Prostate gland (tissue), 2 donors: ENCODE measurements at regions not wholly inside any gene's neighbourhood (a gene's known extent, or its start where the extent isn't known, plus 50 kb on each side); places are given as distances from the start of the nearest gene placed in this dataset.

Experiments
- DNase-seq: peaks from one replicate; pipeline ENCODE4 v3.0.0-alpha.2; 2019; ENCODE audit warnings: low spot score
- H3K27ac ChIP-seq, 2 donors: fragments of 200-600 bp; sonication (generic); 2 replicates each; pipeline ENCODE4 v1.5.1; 2017 to 2019
- H3K27me3 ChIP-seq: fragments of 200-600 bp; sonication (generic); replicated peaks from 2 replicates; pipeline ENCODE4 v1.5.1; 2019; ENCODE audit not compliant: insufficient read depth
- H3K36me3 ChIP-seq, 2 donors: fragments of 200-600 bp; sonication (generic); 1 replicate in 1 of 2; 2 replicates in 1 of 2; pipeline versions ENCODE4 v1.5.1 to v1.8.1; 2017 to 2019
- H3K4me1 ChIP-seq: fragments of 200-600 bp; sonication (generic); replicated peaks from 2 replicates; pipeline ENCODE4 v1.5.1; 2019
- H3K4me3 ChIP-seq, 2 donors: fragments of 200-600 bp; sonication (generic); 2 replicates each; pipeline ENCODE4 v1.5.1; 2017 to 2019
- H3K9me3 ChIP-seq: fragments of 200-600 bp; sonication (generic); 2 replicates; pipeline ENCODE4 v1.5.1; 2017
- POLR2A ChIP-seq: fragments of 450-650 bp; IDR thresholded peaks from one replicate; pipeline ENCODE4 v1.6.1; 2016; ENCODE audit warnings: antibody characterized with exemption, mild to moderate bottlenecking
- POLR2AphosphoS5 ChIP-seq: sonication (generic); formaldehyde crosslinking; IDR thresholded peaks from one replicate; pipeline ENCODE4 v1.6.1; 2017; ENCODE audit warnings: antibody characterized with exemption
- WGBS: methylation state at CpG from one replicate; pipeline ENCODE4 v1.1.5; 2018; 5-methylcytosine and 5-hydroxymethylcytosine counted together
- intact Hi-C: fragments of 100-400 bp; cut with DNase I; formaldehyde crosslinking; loops from one replicate; pipeline ENCODE4 v1.14.2; 2022
- TF ChIP-seq, protein P1 (sequence below), 4 experiments: fragments of 200-600 bp in 2 of 4; fragments of 450-650 bp in 2 of 4; sonication (generic) in 2 of 4; IDR thresholded peaks; 1 replicate in 3 of 4; 2 replicates in 1 of 4; pipeline ENCODE4 v1.5.1; 2016 to 2019; ENCODE audit warnings: antibody characterized with exemption in 4 of 4, mild to moderate bottlenecking in 2 of 4, moderate library complexity in 2 of 4

GRCh38 chr9:87803623-87804345 lies 77.9 kb downstream of the CTSL start:
- WGBS: 87% methylated on average over 9 of the region's 9 CpGs
- Histone ChIP-seq H3K9me3 (no peaks in the 10 kb centered on the region), H3K27me3 (no peaks in the 10 kb centered on the region), H3K27ac (no peak overlapping the region), H3K4me3 (no peak overlapping the region), H3K4me1 (no peaks in the 10 kb centered on the region), H3K36me3 (no peaks in the 10 kb centered on the region)
- no peak for DNase-seq
- TF ChIP-seq, protein P1, sequence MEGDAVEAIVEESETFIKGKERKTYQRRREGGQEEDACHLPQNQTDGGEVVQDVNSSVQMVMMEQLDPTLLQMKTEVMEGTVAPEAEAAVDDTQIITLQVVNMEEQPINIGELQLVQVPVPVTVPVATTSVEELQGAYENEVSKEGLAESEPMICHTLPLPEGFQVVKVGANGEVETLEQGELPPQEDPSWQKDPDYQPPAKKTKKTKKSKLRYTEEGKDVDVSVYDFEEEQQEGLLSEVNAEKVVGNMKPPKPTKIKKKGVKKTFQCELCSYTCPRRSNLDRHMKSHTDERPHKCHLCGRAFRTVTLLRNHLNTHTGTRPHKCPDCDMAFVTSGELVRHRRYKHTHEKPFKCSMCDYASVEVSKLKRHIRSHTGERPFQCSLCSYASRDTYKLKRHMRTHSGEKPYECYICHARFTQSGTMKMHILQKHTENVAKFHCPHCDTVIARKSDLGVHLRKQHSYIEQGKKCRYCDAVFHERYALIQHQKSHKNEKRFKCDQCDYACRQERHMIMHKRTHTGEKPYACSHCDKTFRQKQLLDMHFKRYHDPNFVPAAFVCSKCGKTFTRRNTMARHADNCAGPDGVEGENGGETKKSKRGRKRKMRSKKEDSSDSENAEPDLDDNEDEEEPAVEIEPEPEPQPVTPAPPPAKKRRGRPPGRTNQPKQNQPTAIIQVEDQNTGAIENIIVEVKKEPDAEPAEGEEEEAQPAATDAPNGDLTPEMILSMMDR (IDR thresholded peaks at IDR 0.05): no peak
- TF ChIP-seq POLR2AphosphoS5: no peak
- no peak for TF ChIP-seq POLR2A
- intact Hi-C loops: no loop called here

DNA sequence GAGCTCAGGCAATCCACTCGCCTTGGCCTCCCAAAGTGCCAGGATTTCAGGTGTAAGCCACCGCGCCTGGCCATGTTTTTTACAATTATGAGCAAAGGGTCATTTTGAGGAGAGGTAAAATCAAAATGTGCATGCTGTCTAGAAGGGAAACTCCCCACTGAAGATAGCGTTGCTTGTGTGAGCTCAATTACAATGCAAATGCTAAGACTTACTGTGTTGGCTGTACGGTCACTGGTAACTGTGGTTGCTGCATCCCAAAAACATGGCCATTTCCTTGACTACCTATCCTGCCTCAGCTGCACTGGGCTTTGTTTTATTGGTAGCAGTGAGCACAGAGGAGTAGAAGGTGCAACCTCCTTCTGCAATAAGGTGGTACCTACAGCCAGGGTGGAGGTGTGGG lies 77.4 kb upstream of the SPATA31E1 start:
- Histone ChIP-seq H3K27ac (no peak overlapping the region), H3K4me1 (no peaks in the 10 kb centered on the region), H3K4me3 (no peak overlapping the region), H3K27me3 (no peaks in the 10 kb centered on the region), H3K36me3 (no peaks in the 10 kb centered on the region), H3K9me3 (no peaks in the 10 kb centered on the region)
- intact Hi-C loops: no loop called here
- whole genome bisulfite sequencing: 97% methylated on average over 5 of the region's 5 CpGs
- TF ChIP-seq POLR2AphosphoS5 (no peak), POLR2A (no peak)
- TF ChIP-seq, protein P1 (IDR thresholded peaks at IDR 0.05): no peak
- DNase-seq: no peak

GRCh38 chr9:87810008-87810407 lies 72.7 kb upstream of the SPATA31E1 start:
- intact Hi-C loops: loop anchor here (5.0 kb wide), 1 partner anchor 128 kb away; no protein-coding TSS in a partner anchor
- H3K9me3 ChIP-seq: no peaks in the 10 kb centered on the region
- 85% methylated on average over 5 of the region's 5 CpGs for WGBS
- no peak overlapping the region for H3K4me3 ChIP-seq
- H3K36me3 ChIP-seq: no peaks in the 10 kb centered on the region
- TF ChIP-seq, protein P1 (IDR thresholded peaks at IDR 0.05): no peak
- TF ChIP-seq POLR2A: no peak
- no peak for TF ChIP-seq POLR2AphosphoS5
- no peaks in the 10 kb centered on the region for H3K27me3 ChIP-seq
- H3K27ac ChIP-seq: no peak overlapping the region
- H3K4me1 ChIP-seq: no peaks in the 10 kb centered on the region
- no peak for DNase-seq

GRCh38 chr9:87810679-87811178 lies 71.9 kb upstream of the SPATA31E1 start:
- DNase-seq: no peak
- intact Hi-C loops: loop anchor here (5.0 kb wide), 1 partner anchor 128 kb away; no protein-coding TSS in a partner anchor
- TF ChIP-seq, protein P1 (IDR thresholded peaks at IDR 0.05): no peak
- no peak for TF ChIP-seq POLR2AphosphoS5

More at GRCh38 chr9:87810679-87811178, 71.9 kb upstream of the SPATA31E1 start:
- Histone ChIP-seq H3K4me3 (no peak overlapping the region), H3K27me3 (no peaks in the 10 kb centered on the region), H3K36me3 (no peaks in the 10 kb centered on the region), H3K27ac (no peak overlapping the region), H3K9me3 (no peaks in the 10 kb centered on the region), H3K4me1 (no peaks in the 10 kb centered on the region)
- WGBS: 92% methylated on average over 5 of the region's 5 CpGs
